Ishikawa (cell line): ENCODE measurements at regions not wholly inside any gene's neighbourhood (a gene's known extent, or its start where the extent isn't known, plus 50 kb on each side); places are given as distances from the start of the nearest gene placed in this dataset.

Experiments
- EP300 ChIP-seq: IDR thresholded peaks from 2 replicates; pipeline ENCODE4 v1.6.1; 2012; ENCODE audit warnings: borderline replicate concordance
- FOXM1 ChIP-seq: IDR thresholded peaks from 2 replicates; pipeline ENCODE4 v1.6.1; 2012; ENCODE audit warnings: low read depth, borderline replicate concordance
- MAX ChIP-seq: IDR thresholded peaks from 2 replicates; pipeline ENCODE4 v1.6.1; 2012
- RAD21 ChIP-seq: IDR thresholded peaks from 2 replicates; pipeline ENCODE4 v1.6.1; 2012; ENCODE audit warnings: low read depth
- TAF1 ChIP-seq: IDR thresholded peaks from 2 replicates; pipeline ENCODE4 v1.6.1; 2012; ENCODE audit warnings: low read depth, mild to moderate bottlenecking

- TF ChIP-seq RAD21 (no peak), TAF1 (no peak), EP300 (peak; percentile 89), MAX (peak; percentile 35; the same call in 1 of the 2 replicates), FOXM1 (peak; percentile 81)
Observed at GRCh38 chr3:117843356-117843755, 1133.8 kb downstream of the TUSC7 start.
